Astrocyte of the spinal cord (primary cell): ENCODE measurements at regions not wholly inside any gene's neighbourhood (a gene's known extent, or its start where the extent isn't known, plus 50 kb on each side); places are given as distances from the start of the nearest gene placed in this dataset.

Experiments
- DNase-seq: peaks from one replicate; pipeline ENCODE4 v3.0.0; 2011; ENCODE audit warnings: low read depth, low spot score
- H3K4me3 ChIP-seq: 2 replicates; pipeline ENCODE4 v1.5.1; 2011; ENCODE audit warnings: low read depth, mild to moderate bottlenecking, low read length, moderate library complexity
- in situ Hi-C: cut with HindIII; loops from 2 replicates; pipeline ENCODE4 v1.10.0; 2017; ENCODE audit warnings: low sequenced_read_pairs
- TF ChIP-seq, protein P1 (sequence below): IDR thresholded peaks from 2 replicates; pipeline ENCODE4 v1.5.1; 2012; ENCODE audit warnings: low read depth, mild to moderate bottlenecking, low read length, inconsistent platforms

DNA sequence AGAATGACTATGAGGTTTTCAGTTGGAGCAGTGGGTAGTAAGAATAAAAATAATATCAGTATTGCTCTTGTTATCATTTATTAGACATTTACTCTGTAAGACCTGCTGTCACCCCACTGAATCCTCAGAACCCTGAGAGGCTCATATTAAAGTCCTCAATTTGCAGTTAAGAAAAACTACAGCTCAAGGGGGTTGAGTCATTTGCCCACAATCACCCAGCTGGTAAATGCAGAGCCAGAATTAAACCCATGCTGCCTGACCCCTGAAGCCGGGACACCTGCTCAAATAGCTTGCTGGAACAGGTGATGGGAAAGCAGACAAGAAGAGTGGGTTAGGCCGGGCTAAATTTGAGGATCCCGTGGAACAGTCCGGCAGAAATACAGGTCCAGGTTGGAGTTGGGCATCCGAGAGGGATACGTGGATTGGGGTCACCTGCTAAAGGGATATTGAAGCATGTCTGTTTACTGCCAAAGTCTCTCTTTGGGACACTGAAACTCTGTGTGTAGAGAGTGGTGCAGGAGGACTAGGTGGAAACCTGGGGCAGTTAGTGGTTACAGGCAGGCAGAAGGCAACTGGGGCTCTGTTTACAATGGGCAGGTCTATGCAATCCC lies 344.1 kb downstream of the CDC5L start:
- in situ Hi-C loops, result no loop called here
- TF ChIP-seq, protein P1, sequence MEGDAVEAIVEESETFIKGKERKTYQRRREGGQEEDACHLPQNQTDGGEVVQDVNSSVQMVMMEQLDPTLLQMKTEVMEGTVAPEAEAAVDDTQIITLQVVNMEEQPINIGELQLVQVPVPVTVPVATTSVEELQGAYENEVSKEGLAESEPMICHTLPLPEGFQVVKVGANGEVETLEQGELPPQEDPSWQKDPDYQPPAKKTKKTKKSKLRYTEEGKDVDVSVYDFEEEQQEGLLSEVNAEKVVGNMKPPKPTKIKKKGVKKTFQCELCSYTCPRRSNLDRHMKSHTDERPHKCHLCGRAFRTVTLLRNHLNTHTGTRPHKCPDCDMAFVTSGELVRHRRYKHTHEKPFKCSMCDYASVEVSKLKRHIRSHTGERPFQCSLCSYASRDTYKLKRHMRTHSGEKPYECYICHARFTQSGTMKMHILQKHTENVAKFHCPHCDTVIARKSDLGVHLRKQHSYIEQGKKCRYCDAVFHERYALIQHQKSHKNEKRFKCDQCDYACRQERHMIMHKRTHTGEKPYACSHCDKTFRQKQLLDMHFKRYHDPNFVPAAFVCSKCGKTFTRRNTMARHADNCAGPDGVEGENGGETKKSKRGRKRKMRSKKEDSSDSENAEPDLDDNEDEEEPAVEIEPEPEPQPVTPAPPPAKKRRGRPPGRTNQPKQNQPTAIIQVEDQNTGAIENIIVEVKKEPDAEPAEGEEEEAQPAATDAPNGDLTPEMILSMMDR, result no peak
- no peak overlapping the region for H3K4me3 ChIP-seq
- peak; percentile 31 for DNase-seq

DNA sequence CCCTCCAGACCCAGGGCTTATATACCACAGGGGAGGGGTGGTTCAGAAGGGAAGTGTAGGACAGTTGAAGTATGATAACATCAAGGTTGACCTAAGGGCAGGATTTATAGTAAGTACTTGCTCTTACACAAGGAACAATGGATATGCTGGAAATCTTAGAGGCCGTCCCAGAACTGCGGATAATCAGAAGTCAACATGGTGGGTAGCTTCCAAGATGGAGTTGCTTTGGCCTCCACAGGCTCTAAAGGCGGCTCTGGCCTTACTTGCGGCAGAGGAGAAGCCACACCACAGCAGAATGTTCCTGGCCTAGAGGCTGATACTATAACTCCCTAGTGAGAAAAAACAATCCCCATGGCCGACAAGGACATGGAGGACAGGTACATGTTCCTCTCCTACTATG lies 344.7 kb downstream of the CDC5L start:
- no peak overlapping the region for H3K4me3 ChIP-seq
- in situ Hi-C loops, result no loop called here
- TF ChIP-seq, protein P1, result no peak
- no peak for DNase-seq

DNA sequence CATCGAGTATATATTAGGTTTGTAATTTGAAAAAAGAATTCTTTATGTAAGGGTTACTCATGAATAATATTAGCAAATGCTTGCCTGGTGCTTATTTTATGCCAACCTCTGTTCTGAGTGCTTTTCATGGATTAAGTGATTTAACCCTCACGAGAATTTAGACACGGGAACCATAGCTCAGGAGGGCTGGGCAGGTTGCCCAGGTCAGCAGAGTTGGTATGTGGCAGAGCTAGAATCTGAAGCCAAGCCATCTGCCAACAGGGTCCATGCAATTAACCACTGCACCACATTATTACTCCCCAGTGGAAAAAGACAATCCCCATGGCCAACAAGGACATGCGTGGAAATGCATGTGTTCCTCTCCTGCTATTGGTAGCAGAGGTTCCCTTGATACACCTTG lies 345.6 kb downstream of the CDC5L start:
- no peak overlapping the region for H3K4me3 ChIP-seq
- in situ Hi-C loops, result no loop called here
- no peak for DNase-seq
- TF ChIP-seq, protein P1, result no peak

DNA sequence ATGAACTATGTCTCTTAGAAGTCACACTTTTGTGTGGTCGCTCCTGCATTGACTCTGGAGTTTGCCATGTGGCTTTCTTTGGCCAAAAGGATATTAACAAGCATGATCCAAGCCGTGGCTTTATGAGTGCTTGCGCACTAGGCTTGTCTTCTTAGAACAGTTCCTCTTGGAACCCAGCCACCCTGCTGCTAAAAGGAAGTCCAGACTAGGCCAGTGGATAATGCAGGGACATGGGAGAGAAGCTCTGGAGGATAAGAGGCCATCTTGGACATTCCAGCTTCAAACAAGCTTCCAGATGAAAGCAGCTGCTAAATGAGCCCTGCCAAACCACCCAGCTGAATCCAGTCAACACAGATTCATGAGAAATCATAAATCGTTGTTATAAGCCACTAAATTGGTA lies 346.4 kb downstream of the CDC5L start:
- in situ Hi-C loops, result no loop called here
- no peak for DNase-seq
- TF ChIP-seq, protein P1, result no peak
- H3K4me3 ChIP-seq, result no peak overlapping the region

DNA sequence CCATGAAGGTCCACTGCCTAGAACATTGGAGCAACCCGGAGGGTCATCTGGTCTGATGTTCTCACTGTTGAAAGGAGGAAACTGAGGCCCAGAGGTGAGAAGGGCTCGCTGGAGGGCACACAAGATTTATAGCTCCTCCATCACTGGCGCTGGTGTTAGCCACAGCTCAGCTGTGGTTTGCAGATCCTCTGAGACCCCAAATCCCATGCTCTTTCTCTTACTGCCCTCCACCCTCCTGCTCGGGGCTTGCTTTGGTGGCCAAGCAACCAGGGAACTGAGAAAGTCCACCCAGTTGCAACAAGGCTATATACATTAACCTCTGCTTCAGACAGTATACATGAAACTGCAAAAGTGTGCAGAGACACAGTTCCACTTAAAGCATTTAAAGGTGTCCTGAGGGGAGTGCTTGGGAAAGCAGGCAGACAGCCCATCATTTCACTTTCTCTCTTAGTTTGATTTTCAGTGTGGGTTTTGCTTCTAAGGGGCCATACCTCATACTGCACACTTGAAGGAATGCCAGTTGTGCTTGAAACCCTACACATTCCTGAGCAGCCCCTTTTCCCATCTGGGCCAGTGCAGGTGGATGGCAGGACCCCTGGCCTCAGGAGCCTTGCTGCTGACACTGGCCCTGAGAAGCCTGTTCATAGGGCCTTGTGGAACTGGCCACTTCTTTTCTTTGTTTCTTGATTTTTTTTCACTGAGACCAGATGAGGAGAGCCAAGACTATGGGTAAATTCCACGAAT lies 347.6 kb downstream of the CDC5L start:
- TF ChIP-seq, protein P1, result no peak
- no peak overlapping the region for H3K4me3 ChIP-seq
- no peak for DNase-seq
- in situ Hi-C loops, result no loop called here

DNA sequence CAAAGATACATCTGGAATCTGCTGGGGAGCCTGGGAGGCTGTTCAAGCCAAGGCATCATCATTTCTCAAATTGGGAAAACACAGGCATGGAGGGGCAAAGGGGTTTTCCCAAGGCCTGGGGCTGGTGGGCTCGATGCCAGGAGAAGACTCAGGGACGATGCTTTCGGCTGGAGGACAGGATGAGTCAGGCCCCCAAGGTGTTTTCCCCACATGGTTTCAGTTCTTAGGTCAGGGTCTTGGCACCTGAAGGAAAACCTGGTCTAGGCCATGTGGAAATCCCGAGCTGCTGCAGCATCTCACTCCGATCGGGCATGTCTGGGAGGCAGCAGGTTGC lies 348.1 kb downstream of the CDC5L start:
- in situ Hi-C loops, result no loop called here
- H3K4me3 ChIP-seq, result no peak overlapping the region
- DNase-seq, result peak; percentile 19
- TF ChIP-seq, protein P1, result no peak
